ENCODE measurements at regions not wholly inside any gene's neighbourhood (a gene's known extent, or its start where the extent isn't known, plus 50 kb on each side); places are given as distances from the start of the nearest gene placed in this dataset.

- Mint-ChIP-seq H3K36me3 (no peaks in the 10 kb centered on the region), H3K9me3 (no peaks in the 10 kb centered on the region), H3K4me1 (no peaks in the 10 kb centered on the region), H3K4me3 (no peak overlapping the region), H3K27ac (no peak overlapping the region), H3K27me3 (peaks cover 20% of the 10 kb centered on the region)
- ATAC-seq = no peak
Observed at GRCh38 chr11:115566180-115566764, 62.1 kb upstream of the CADM1 start.

GRCh38 chr11:115564851-115565250 lies 60.6 kb upstream of the CADM1 start:
- no peak overlapping the region for H3K27ac Mint-ChIP-seq

GRCh38 chr11:115561116-115561515 lies 56.9 kb upstream of the CADM1 start:
- ATAC-seq = no peak
- peaks cover 4% of the 10 kb centered on the region for H3K9me3 Mint-ChIP-seq
- no peaks in the 10 kb centered on the region for H3K4me1 Mint-ChIP-seq
- no peak overlapping the region for H3K27ac Mint-ChIP-seq
- H3K27me3 Mint-ChIP-seq = peaks cover 9% of the 10 kb centered on the region
- no peaks in the 10 kb centered on the region for H3K36me3 Mint-ChIP-seq
- H3K4me3 Mint-ChIP-seq = no peak overlapping the region

More at GRCh38 chr11:115564851-115565250, 60.6 kb upstream of the CADM1 start:
- H3K36me3 Mint-ChIP-seq = no peaks in the 10 kb centered on the region
- no peak overlapping the region for H3K4me3 Mint-ChIP-seq
- H3K27me3 Mint-ChIP-seq = peaks cover 20% of the 10 kb centered on the region
- H3K9me3 Mint-ChIP-seq = peaks cover 2% of the 10 kb centered on the region
- no peak for ATAC-seq
- H3K4me1 Mint-ChIP-seq = no peaks in the 10 kb centered on the region

GRCh38 chr11:115558635-115559034 lies 54.4 kb upstream of the CADM1 start:
- Mint-ChIP-seq H3K27me3 (no peaks in the 10 kb centered on the region), H3K9me3 (peaks cover 4% of the 10 kb centered on the region), H3K4me1 (no peaks in the 10 kb centered on the region), H3K4me3 (no peak overlapping the region), H3K27ac (no peak overlapping the region), H3K36me3 (no peaks in the 10 kb centered on the region)
- ATAC-seq = no peak

GRCh38 chr11:115557681-115558080 lies 53.5 kb upstream of the CADM1 start:
- Mint-ChIP-seq H3K9me3 (peaks cover 7% of the 10 kb centered on the region), H3K27me3 (no peaks in the 10 kb centered on the region), H3K4me1 (no peaks in the 10 kb centered on the region), H3K27ac (no peak overlapping the region), H3K4me3 (no peak overlapping the region), H3K36me3 (no peaks in the 10 kb centered on the region)
- ATAC-seq = no peak

GRCh38 chr11:115556984-115557383 lies 52.8 kb upstream of the CADM1 start:
- Mint-ChIP-seq H3K4me1 (no peaks in the 10 kb centered on the region), H3K27me3 (no peaks in the 10 kb centered on the region), H3K4me3 (no peak overlapping the region), H3K36me3 (no peaks in the 10 kb centered on the region), H3K9me3 (peaks cover 7% of the 10 kb centered on the region), H3K27ac (no peak overlapping the region)
- no peak for ATAC-seq

- no peak overlapping the region for H3K4me3 Mint-ChIP-seq
- no peak overlapping the region for H3K27ac Mint-ChIP-seq
- no peaks in the 10 kb centered on the region for H3K4me1 Mint-ChIP-seq
- no peak for ATAC-seq
- no peaks in the 10 kb centered on the region for H3K27me3 Mint-ChIP-seq
- peaks cover 7% of the 10 kb centered on the region for H3K9me3 Mint-ChIP-seq
- no peaks in the 10 kb centered on the region for H3K36me3 Mint-ChIP-seq
Observed at GRCh38 chr11:115555336-115556090, 51.3 kb upstream of the CADM1 start.
